ENCODE measurements at regions not wholly inside any gene's neighbourhood (a gene's known extent, or its start where the extent isn't known, plus 50 kb on each side); places are given as distances from the start of the nearest gene placed in this dataset.

DNA sequence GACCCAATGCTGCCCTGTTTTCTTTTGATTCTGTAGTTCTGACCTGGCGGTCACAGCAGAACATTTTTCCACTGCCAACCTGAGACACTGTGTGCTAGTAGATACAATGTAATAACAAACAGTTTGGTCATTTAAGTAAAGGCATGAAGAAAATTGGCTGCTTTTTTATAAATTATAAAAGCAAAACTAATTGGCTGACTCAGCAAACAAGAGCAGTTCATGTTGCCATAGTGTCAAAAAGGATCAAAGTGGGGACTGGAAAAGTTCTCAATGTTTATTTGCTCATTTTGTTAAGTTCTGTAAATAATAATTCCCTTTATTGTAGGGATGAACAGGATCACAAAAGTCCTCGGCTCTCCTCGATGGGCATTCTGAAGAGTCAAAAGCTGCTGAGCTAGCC is 599.5 kb downstream of the PKHD1 start:
- peaks cover 0 to 3% of the 10 kb centered on the region in 2 donors for H3K9me3 ChIP-seq
- intact Hi-C loops (cut with DNase I): no loop called here
- H3K27me3 ChIP-seq: no peaks in the 10 kb centered on the region
- no peaks in the 10 kb centered on the region for H3K36me3 ChIP-seq
- H3K4me1 ChIP-seq: no peaks in the 10 kb centered on the region
- TF ChIP-seq, protein P1, sequence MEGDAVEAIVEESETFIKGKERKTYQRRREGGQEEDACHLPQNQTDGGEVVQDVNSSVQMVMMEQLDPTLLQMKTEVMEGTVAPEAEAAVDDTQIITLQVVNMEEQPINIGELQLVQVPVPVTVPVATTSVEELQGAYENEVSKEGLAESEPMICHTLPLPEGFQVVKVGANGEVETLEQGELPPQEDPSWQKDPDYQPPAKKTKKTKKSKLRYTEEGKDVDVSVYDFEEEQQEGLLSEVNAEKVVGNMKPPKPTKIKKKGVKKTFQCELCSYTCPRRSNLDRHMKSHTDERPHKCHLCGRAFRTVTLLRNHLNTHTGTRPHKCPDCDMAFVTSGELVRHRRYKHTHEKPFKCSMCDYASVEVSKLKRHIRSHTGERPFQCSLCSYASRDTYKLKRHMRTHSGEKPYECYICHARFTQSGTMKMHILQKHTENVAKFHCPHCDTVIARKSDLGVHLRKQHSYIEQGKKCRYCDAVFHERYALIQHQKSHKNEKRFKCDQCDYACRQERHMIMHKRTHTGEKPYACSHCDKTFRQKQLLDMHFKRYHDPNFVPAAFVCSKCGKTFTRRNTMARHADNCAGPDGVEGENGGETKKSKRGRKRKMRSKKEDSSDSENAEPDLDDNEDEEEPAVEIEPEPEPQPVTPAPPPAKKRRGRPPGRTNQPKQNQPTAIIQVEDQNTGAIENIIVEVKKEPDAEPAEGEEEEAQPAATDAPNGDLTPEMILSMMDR (IDR thresholded peaks at IDR 0.05): no peak
- ATAC-seq: no peak
- DNase-seq: no peak
- H3K4me3 ChIP-seq: no peak overlapping the region
- H3K27ac ChIP-seq: no peak overlapping the region

DNA sequence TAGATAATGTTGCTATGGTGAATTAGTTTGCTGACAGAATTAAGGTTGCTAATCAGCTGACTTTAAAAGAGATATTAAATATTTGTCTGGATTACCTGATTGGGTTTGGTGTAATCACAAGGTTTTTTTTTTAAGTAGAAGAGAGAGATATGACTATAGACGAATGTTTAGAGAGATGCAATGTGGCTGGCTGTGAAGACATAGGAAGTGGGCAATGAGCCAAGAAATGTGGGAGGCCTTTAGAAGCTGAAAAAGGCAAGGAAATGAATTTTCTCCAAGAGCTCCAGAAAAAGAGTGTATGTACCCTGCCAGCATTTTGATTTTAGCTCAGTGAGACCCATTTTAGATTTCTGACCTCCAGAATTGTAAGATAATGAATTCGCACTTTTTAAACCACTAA is 598.3 kb downstream of the PKHD1 start:
- ATAC-seq: no peak
- H3K9me3 ChIP-seq: peaks cover 0 to 3% of the 10 kb centered on the region in 2 donors
- TF ChIP-seq, protein P1 (IDR thresholded peaks at IDR 0.05): no peak
- no peak for DNase-seq
- no peaks in the 10 kb centered on the region for H3K27me3 ChIP-seq
- no peaks in the 10 kb centered on the region for H3K36me3 ChIP-seq
- intact Hi-C loops (cut with DNase I): no loop called here
- H3K4me1 ChIP-seq: no peaks in the 10 kb centered on the region
- no peak overlapping the region for H3K4me3 ChIP-seq
- no peak overlapping the region for H3K27ac ChIP-seq

DNA sequence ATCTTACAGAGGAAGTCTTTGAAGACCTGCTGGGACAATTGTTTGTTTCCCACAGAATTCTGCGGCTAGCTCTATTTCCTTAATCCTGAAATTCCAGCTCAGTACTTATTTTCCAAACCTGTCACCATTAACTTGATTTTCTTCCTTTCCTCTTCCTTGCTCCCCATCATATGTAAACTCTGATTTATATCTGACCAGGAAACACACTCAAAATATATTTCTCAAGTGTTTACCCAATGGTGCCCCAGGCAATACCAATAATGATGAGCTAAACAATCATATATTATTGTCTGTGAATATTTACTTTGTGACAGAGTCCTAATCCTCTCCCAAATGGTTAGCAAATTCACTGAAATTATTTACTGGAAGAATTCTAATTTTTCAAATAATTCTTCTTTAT is 597.3 kb downstream of the PKHD1 start:
- intact Hi-C loops (cut with DNase I): no loop called here
- TF ChIP-seq, protein P1 (IDR thresholded peaks at IDR 0.05): no peak
- ATAC-seq (no peak), DNase-seq (no peak)
- no peak overlapping the region for H3K4me3 ChIP-seq
- H3K27me3 ChIP-seq: no peaks in the 10 kb centered on the region
- no peak overlapping the region for H3K27ac ChIP-seq
- peaks cover 0 to 3% of the 10 kb centered on the region in 2 donors for H3K9me3 ChIP-seq
- no peaks in the 10 kb centered on the region for H3K4me1 ChIP-seq
- H3K36me3 ChIP-seq: no peaks in the 10 kb centered on the region

DNA sequence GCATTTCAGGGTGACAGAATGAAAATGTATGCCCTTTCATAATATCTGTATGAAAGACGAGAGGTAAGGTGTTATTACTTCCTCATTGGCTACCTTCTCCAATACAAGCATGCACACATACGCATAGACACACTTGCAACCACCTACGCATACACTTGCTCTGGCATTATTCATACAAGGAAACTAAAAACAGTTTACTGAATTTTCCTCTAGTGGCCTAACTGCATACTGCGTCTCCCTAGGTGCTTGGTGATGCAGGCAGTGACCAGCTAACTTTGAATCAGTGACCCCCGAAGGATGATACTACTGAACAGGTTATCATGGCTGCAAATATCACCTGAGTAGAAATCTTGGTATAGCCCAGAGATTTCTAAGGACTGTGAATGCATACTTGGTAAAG is 593.1 kb downstream of the PKHD1 start:
- ATAC-seq (no peak), DNase-seq (no peak)
- no peaks in the 10 kb centered on the region for H3K36me3 ChIP-seq
- intact Hi-C loops (cut with DNase I): no loop called here
- no peak overlapping the region for H3K27ac ChIP-seq
- TF ChIP-seq, protein P1 (IDR thresholded peaks at IDR 0.05): no peak
- H3K4me1 ChIP-seq: no peaks in the 10 kb centered on the region
- H3K9me3 ChIP-seq: no peaks in the 10 kb centered on the region
- no peaks in the 10 kb centered on the region for H3K27me3 ChIP-seq
- no peak overlapping the region for H3K4me3 ChIP-seq

DNA sequence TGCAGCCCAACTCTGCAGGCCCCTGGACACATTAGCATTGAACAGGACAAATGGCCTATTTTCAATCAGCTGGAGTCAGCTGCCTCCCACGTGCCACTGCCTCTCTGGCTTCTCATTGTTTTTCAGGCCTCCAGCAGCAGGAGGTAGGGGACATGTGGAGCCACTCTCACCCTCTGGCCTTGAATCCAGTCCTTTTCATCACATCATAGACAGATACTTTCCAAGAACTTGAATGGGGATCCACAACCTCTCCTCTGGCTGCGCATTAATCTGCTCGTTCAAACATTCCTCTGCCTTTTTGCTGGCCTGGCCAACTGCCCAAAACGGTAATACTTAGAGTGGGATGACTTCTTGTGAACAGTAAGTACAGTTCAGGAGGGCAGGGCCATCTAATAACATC is 592.3 kb downstream of the PKHD1 start:
- DNase-seq: peak in 1 of 4 donors; percentile 21
- intact Hi-C loops (cut with DNase I): no loop called here

More for the DNA sequence above, 592.3 kb downstream of the PKHD1 start:
- H3K27ac ChIP-seq: no peak overlapping the region
- H3K36me3 ChIP-seq: no peaks in the 10 kb centered on the region
- H3K9me3 ChIP-seq: no peaks in the 10 kb centered on the region
- H3K4me3 ChIP-seq: no peak overlapping the region
- TF ChIP-seq, protein P1 (IDR thresholded peaks at IDR 0.05): no peak
- no peaks in the 10 kb centered on the region for H3K4me1 ChIP-seq
- H3K27me3 ChIP-seq: no peaks in the 10 kb centered on the region
- ATAC-seq: peak; percentile 62

All from left lung (tissue), 4 donors.